CD4-positive, alpha-beta T cell treated with Interleukin-15 for 1 hour (primary cell): ENCODE measurements at regions not wholly inside any gene's neighbourhood (a gene's known extent, or its start where the extent isn't known, plus 50 kb on each side); places are given as distances from the start of the nearest gene placed in this dataset.
"Not testable (repeated sequence)": the region's sequence is repeated elsewhere in the genome, so short reads cannot be mapped to it uniquely, and the experiment has no call there.

Source experiments
- DNase-seq: peaks from one replicate; pipeline ENCODE4 v3.0.0-alpha.2; 2020

GRCh38 chr11:35046681-35047080, 92.3 kb upstream of the CD44 start:
- no peak for DNase-seq

GRCh38 chr11:35047179-35047578, 91.8 kb upstream of the CD44 start:
- DNase-seq, result peak; percentile 87

GRCh38 chr11:35047769-35048168, 91.2 kb upstream of the CD44 start:
- no peak for DNase-seq

GRCh38 chr11:35048346-35048745, 90.6 kb upstream of the CD44 start:
- not testable (repeated sequence) for DNase-seq

GRCh38 chr11:35049859-35050531, 89.0 kb upstream of the CD44 start:
- DNase-seq, result no peak

GRCh38 chr11:35050541-35050995, 88.4 kb upstream of the CD44 start:
- no peak for DNase-seq

GRCh38 chr11:35056391-35057093, 82.4 kb upstream of the CD44 start:
- DNase-seq, result no peak

GRCh38 chr11:35057926-35058668, 80.9 kb upstream of the CD44 start:
- no peak for DNase-seq

GRCh38 chr11:35058669-35059434, 80.1 kb upstream of the CD44 start:
- DNase-seq, result peak; percentile 22

- DNase-seq, result no peak
Measured at GRCh38 chr11:35061516-35062440, 77.2 kb upstream of the CD44 start.

- no peak for DNase-seq
Measured at GRCh38 chr11:35063488-35063931, 75.5 kb upstream of the CD44 start.

- DNase-seq, result no peak
Measured at GRCh38 chr11:35064114-35064800, 74.7 kb upstream of the CD44 start.

GRCh38 chr11:35065566-35065965, 73.4 kb upstream of the CD44 start:
- DNase-seq, result no peak

- no peak for DNase-seq
Measured at GRCh38 chr11:35066030-35066429, 72.9 kb upstream of the CD44 start.

GRCh38 chr11:35066783-35067423, 72.1 kb upstream of the CD44 start:
- no peak for DNase-seq

GRCh38 chr11:35071722-35072121, 67.2 kb upstream of the CD44 start:
- no peak for DNase-seq

- no peak for DNase-seq
Measured at GRCh38 chr11:35073691-35074419, 65.1 kb upstream of the CD44 start.

GRCh38 chr11:35076201-35077100, 62.5 kb upstream of the CD44 start:
- DNase-seq, result no peak
